Embryonic facial prominence (tissue), 1 donor: ENCODE measurements at regions not wholly inside any gene's neighbourhood (a gene's known extent, or its start where the extent isn't known, plus 50 kb on each side); places are given as distances from the start of the nearest gene placed in this dataset.
A peak's percentile ranks its signal among the peaks of the same experiment; 100 is the strongest.
"Not testable (repeated sequence)": the region's sequence is repeated elsewhere in the genome, so short reads cannot be mapped to it uniquely, and the experiment has no call there.

Experiments used
- DNase-seq: peaks from one replicate; pipeline ENCODE4 v3.0.0-alpha.2; 2016; ENCODE audit errors: extremely low spot score

DNA sequence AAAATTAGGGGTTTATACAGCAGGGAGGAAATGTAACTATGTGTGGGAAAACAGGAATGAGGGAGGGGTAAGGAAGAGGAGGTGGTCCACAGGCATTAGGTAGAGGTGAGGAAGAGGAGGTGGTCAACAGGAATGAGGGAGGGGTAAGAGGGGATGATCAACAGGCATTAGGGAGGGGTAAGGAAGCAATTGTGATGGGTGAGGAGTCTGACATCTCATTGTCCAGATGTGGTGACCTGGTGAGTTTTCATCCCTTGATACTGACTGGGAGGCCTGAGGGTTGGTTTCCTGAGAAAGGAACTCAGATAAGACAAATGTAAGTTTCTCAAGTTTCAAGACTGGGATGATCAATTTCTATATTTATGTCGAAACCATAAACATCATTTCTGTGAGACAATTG is 206.2 kb upstream of the C16orf82 start:
- DNase-seq: no peak

DNA sequence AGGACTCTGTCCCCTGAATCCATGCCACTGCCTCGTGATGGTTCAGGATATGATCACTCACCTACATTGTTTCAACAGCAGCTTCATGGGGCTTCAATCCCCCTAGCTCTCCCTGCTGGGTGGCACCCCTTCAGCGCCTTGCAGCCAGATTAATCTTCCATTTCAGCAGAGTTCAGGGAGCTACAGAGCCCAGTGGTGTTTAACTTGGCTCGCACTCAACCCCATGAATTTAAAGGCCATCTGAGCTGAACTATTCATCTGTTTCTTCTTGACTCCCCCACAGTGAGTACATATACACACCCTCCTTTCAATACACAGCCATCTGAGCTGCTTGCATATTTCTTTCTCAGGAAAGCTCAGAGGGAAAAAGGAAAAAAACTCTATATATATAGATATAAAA is 202.8 kb upstream of the C16orf82 start:
- DNase-seq: no peak

- DNase-seq: not testable (repeated sequence)
These were observed 192.4 kb upstream of the C16orf82 start for GRCh38 chr16:26874318-26874717.

DNA sequence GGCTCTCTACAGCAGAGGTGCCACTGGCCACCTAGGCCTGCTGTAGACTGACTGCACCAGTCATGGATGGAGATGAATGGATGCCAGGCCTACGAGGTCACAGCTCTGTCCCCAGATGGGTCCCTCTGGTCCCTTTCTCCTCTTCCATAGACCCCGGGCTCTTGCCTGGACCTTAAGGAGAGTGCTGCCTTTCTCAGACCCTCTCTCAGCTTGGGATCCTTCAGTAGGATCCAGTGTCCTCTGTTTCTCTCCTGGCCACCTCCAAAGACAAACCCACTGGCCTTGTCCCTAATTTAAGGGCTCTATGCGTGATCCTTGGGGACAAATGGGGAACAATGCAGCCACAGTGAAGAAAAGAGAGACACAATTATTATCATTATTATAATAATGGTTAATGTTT is 189.3 kb upstream of the C16orf82 start:
- DNase-seq: no peak

GRCh38 chr16:26885674-26886073 is 181.1 kb upstream of the C16orf82 start:
- DNase-seq: no peak

DNA sequence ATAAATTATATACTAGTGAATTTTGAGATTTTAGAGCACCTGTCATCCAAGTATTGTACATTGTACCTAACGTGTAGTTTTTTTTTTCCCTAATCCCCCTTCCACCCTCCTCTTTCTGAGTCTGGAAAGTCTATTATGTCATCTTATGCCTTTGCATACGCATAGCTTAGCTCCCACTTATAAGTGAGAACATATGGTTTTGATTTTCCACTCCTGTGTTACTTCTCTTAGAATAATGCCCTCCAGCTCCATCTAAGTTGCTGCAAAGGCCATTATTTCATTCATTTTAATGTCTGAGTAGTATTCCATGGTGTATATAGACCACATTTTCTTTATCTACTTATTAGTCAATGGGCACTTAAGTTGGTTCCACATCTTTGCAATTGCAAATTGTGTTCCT is 177.0 kb upstream of the C16orf82 start:
- peak; percentile 33 for DNase-seq

- no peak for DNase-seq
These were observed 168.5 kb upstream of the C16orf82 start for GRCh38 chr16:26898200-26898599.

DNA sequence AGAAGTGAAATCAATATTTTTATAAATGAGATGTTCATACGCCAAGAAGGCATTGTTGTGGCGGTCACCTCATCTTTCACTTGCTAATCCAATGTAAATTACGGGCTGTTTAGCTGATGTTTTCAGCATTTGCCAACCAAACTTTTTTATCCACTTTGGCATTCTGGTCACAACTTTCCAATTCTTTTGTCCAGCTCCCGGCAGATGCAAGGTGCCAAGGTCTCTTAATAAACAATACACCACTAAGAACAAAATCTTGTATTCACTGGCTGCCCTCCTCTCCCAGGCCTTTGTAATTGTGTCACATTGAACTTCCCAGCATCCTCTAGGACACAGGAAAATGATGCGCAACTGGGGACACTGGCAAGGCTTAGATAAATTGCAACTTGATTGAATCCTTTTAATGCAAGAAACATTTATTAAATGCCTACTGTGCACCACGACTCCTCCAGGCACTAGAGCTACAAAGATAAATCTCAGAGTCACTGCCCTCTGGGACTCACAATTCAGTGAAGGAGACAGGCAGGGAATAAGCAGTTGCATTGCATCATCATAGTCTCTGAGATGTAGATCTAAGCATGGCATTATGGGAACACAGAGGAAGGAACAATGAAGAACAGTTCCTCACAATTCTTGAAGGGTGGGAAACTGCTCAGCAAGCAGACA is 165.4 kb upstream of the C16orf82 start:
- no peak for DNase-seq

GRCh38 chr16:26901983-26902382 is 164.7 kb upstream of the C16orf82 start:
- no peak for DNase-seq

- no peak for DNase-seq
These were observed 161.4 kb upstream of the C16orf82 start for GRCh38 chr16:26905336-26905735.

- no peak for DNase-seq
These were observed 157.1 kb upstream of the C16orf82 start for GRCh38 chr16:26909623-26910022.

GRCh38 chr16:26911436-26911835 is 155.3 kb upstream of the C16orf82 start:
- no peak for DNase-seq

GRCh38 chr16:26913851-26914250 is 152.9 kb upstream of the C16orf82 start:
- DNase-seq: no peak

GRCh38 chr16:26930786-26931581 is 135.7 kb upstream of the C16orf82 start:
- no peak for DNase-seq

DNA sequence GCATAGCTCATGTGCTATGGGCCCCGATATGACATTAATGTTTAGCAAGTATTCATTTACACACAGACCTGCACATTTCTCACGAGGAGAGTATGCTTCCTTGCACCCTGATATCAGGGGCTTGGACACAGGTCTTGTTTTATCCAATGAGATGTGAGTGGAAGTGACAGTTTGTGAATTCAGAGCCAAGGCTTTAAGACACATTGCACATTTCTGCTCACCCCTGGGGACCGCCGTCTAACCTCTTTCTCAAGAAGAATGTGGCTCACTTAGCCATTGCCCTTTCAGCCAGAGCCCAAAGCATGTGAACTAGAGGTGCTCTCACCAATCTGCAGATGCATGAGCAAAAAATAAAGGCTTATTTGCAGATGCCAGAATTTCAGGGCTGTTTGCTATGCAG is 116.1 kb upstream of the C16orf82 start:
- DNase-seq: no peak

- no peak for DNase-seq
These were observed 114.8 kb upstream of the C16orf82 start for GRCh38 chr16:26951950-26952349.

GRCh38 chr16:26952411-26952810 is 114.3 kb upstream of the C16orf82 start:
- no peak for DNase-seq

DNA sequence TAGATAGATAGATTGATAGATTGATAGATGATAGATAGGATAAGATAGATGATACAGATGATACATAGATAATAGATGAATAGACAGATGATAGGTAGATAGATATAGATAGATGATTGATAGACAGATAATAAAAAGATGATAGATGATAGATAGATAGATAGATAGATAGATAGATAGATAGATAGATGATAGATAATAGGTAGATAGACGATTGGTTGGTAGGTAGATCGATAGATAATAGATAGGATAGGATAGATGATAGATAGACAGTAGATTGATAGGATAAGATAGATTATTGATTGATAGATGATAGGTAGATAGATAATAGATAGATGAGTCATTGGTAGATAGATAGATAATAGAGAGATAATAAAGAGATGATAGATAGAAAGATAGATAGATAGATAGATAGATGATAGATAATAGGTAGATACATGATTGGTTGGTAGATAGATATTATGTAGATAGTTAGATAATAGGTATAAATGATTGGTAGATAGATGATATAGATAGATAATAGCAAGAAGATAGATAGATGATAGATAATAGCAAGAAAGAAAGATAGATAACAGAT is 109.4 kb upstream of the C16orf82 start:
- DNase-seq: no peak

DNA sequence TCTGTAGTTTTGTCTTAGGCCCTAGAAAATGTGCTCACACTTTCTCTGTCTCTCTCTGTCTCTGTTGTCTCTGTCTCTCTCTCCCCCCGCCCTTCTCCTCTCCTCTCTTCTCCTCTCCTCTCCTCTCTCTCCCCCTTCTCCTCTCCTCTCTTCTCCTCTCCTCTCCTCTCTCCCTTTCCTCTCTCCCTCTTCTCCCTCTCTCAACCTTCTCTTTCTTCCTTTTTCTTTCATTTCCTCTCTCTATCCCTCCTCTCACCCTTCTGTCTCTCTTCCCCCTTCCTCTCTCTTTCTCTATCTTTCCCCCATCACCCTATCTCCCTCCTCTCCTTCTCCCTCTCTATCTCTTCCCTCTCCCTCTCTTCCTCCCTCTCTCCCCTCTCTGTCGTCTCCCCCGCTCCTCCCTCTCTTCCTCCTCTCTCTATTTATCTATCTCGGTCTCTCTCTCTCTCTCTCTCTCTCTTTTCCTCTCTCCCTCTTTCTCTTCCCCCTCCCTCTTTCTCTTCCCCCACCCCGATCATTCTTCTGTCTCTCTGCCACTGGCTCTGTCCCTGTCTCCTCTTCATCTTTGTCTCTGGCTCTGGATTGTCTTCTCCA is 107.2 kb upstream of the C16orf82 start:
- no peak for DNase-seq

DNA sequence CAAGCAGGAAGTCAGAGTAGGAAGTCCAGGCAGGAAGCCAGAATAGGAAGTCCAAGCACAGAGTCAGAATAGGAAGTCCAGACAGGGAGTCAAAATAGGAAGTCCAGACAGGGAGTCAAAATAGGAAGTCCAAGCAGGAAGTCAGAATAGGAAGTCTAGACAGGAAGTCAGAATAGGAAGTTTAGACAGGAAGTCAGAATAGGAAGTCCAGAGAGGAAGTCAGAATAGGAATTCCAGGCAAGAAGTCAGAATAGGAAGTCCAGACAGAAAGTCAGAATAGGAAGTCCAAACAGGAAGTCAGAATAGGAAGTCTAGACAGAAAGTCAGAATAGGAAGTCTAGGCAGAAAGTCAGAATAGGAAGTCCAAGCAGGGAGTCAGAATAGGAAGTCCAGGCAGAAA is 105.3 kb upstream of the C16orf82 start:
- DNase-seq: no peak

- no peak for DNase-seq
These were observed 103.6 kb upstream of the C16orf82 start for GRCh38 chr16:26963109-26963508.

GRCh38 chr16:26969589-26970231 is 97.0 kb upstream of the C16orf82 start:
- no peak for DNase-seq
